NCI-H446 treated with DMSO at 0.1 percent for 48 hours (cell line): ENCODE measurements at regions not wholly inside any gene's neighbourhood (a gene's known extent, or its start where the extent isn't known, plus 50 kb on each side); places are given as distances from the start of the nearest gene placed in this dataset.

Source experiments
- DNase-seq: peaks from one replicate; lab custom pipeline; 2025; lab: John Stamatoyannopoulos, UW

DNA sequence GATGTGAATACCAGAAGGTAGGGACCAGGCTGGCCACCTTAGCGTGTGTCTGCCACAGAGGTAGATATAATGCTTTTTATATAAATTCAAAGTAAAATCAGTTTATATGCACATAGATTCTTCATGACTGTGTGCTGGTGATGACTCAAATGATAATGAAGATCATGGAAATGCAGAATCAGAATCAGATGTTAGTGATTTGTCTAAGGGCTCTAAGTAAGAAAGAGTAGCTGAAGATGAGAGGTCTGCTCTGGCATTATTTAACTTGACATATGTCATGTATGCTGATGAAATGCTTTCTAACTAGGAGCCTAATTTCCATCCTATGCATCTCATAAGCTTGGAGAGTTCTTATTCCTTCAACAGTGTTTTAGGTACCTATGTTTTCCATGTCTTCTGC is 50.3 kb upstream of the DPH6 start:
- DNase-seq = no peak

DNA sequence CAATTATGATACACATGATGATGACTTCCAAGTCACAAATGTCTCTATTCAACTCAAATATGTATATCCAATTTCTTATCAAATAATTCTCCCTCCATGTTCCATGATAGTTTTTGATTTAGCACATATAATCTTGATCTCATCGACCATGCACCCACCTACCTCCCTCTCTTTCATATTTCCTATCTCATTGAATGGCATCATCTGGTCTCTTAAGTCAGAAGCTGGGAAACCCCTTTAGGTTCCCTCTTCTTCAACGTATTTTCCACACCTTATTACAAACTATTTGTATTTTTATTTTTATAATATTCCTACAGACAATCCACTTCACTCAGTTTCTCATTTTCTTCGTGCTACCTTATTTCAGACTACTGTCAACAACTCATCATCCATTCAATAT is 56.9 kb upstream of the DPH6 start:
- DNase-seq = no peak

DNA sequence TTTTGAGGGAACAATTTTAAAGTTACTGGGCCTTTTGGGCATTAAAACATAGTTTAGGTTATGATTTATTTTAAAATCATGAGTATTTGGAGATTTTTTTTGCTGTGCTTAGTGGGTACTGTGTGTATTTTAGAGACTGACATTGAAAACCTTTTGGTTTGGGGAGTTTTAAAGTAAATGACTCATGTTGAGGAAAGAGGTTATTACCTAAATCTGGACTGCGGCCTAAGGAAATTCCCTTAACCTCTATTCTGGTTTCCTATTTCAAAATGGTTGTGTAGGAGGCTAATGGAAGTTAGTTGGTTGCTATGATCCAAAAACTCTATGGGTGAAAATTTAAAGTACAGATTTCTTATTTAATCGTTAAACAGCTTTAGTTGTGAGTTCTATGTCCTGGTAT is 57.3 kb upstream of the DPH6 start:
- DNase-seq = no peak

DNA sequence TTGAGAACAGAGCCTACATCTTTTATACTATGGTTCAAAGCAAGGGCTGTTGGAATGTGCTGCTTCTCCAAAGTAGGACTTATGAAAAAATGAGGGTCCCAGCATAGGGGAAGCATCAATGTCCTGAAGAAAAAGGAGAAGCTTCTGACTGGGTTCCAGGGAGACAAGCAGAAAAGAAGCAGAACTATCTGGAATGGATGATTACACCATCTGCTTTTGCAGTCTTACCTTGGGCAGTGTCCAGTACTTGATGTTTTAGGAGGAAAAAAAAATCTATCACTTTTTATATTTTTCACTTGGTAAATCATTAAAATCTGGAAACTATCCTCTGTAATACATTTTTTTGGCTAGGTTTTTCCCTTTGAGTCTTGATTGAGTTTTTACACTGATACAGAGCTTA is 57.9 kb upstream of the DPH6 start:
- DNase-seq = no peak

DNA sequence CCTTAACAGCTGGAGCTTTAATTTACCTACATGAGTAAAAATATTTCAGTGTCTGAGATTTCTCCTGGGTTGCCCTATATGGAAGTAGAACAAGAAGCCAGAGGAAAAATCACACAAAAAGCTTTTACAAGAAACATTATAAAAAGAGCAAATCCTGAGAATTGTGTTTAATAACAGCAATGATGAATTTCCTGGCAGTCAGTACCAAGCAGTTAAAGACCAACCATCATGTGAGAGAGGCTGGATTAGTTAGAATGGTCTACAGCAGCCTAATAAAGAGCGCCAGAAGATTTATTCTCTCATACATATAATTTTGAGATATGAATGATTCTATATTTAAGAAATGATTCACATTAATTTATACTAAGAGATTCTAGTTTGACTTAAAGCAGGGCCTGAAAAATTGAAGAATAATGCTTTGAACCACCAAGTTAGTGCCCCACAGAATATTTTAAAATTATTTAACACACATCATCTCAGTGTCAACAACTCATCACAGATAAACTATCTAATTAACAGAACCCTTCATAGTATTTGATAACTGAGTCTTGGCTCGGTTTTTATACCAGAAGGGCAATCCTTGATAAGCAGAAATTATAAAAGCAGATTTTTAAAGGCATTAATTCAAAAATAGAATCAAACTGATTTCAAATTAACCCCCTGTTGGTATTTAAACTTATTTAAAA is 59.9 kb upstream of the DPH6 start:
- no peak for DNase-seq

DNA sequence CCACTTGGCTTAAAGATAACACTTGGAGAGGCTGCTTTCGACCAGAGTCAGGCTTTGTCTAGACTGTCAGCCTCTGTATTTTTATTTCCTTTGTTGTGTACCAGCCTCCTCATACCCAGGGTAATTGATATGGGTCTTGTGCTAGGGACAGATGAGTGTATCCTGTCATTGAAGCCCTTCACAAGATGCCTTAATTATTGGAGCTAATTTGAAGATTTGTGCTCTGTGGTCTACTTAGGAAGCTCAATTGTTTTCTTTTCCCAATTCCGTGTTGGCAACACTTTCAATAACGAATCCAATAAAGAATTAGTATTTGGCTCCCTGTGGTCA is 60.5 kb upstream of the DPH6 start:
- DNase-seq = no peak

DNA sequence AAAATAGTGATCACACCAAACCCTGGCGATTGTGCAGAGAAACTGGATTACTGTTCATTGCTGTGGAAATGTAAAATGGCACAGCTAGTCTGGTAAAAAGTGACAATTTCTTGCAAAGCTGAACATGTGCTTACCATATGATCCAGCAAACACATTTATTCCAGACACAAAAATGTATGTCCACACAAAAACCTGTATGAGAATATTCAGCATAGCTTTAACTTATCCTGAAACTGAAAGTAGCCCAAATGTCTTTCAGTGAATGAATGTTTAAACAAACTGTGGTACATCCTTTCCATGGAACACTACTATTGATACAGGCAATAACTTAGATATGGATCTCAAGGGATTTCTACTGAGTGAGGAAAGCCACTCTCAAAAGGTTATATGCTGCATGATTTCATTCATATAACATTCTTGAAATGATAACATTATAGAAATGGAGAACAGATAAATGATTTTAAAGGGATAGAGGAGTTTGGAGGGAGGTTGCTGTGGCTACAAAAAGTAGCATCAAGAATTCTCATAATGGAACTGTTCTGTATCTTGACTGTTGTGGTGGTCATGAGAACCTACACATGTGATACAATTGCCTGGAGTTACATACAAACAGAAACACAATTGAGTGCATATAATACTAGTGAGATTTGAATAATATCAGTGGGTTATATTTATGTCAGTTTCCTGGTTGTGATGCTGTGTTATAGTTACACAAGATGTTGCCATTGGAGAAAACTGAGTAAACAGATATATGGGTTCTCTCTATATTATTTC is 70.7 kb upstream of the DPH6 start:
- no peak for DNase-seq

DNA sequence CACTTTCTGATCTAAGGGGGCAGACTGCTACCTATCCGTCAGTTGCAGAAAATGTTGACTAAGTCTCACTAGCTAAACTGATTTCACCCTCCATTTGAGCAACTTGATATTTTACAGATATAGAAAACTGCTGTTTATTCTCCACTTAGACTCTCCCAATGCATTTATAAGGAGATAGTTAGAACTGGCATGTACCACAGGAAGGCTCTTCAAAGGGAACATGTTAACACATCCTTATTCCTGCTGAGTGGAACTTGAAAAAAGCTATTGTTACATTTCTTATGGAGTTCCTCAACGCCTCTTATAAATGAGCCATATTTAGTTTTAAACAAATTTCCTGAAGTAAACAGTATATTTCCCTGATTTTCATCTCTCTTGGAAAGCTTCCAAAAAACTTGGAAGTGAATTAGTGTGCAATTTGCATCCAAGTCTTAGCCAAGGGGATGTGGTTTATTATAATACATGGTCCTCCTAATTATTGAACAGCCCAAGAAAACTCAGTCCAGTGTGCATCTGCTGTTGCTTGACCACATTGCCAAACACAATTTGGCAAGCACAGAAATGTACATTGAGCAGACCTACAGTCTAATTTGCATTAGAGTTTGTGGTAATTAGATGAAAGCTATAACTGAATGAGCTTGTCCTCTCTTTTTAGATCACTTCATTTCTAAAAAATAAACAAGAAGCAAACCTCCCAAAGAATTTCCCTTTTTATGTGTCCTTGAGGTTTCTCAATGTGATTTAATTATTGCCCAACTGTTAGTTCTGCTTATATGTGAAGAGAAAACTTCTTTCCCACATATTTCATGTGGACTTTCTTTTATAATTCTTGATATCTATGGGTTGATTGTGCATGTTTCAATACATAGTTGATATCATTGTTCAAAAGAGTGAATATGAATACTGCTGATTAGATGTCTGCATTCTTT is 72.6 kb upstream of the DPH6 start:
- peak; percentile 59 for DNase-seq

DNA sequence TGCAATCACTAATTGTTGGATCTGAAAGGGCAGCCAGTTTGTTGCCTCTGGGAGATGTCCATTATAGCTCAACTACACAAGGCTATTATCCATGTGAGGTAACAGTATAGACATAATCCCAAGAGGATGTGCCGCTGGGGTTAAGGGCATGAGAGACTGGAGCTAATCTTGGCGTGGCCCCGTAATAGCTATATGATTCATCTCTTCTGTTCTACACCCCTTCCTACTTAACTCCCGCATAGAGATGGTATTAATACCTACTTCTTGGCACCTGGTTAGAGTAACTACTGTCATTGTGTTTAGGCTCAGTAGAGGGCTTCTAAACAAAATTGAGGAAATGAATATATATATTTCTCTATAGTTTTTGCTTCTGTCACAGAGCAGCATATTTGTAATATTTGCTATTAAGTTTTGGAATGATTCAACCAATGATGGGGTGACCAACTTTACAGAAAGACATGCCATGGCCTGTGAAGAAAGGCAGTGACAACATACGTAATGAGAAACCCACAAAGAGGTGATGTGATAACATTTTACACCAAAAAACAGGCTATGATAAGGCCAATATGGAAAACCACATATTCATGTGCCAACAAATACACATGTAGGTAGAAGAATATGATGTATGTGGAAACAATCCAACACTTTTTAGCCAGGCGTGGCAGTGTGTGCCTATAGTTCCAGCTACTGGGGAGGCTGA is 76.8 kb upstream of the DPH6 start:
- no peak for DNase-seq

DNA sequence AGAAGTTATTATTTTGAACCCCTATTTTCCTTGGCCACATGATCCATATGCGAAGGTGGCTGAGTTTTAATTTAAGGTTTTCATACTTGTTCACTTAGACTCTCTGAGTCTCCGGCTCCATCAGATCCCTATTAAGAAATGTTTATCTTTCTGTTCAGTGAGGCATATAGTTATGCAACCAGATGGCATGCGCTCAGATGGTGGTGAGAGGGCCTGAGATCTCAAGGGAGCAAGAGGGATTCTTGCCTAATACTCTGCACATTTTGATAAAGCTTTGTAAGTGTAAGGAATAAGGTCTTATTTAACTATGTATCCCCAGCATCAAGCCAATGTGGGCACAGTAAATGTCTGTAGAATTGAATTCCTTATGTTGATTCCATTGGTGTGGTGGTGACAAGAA is 78.9 kb upstream of the DPH6 start:
- DNase-seq = peak; percentile 36

DNA sequence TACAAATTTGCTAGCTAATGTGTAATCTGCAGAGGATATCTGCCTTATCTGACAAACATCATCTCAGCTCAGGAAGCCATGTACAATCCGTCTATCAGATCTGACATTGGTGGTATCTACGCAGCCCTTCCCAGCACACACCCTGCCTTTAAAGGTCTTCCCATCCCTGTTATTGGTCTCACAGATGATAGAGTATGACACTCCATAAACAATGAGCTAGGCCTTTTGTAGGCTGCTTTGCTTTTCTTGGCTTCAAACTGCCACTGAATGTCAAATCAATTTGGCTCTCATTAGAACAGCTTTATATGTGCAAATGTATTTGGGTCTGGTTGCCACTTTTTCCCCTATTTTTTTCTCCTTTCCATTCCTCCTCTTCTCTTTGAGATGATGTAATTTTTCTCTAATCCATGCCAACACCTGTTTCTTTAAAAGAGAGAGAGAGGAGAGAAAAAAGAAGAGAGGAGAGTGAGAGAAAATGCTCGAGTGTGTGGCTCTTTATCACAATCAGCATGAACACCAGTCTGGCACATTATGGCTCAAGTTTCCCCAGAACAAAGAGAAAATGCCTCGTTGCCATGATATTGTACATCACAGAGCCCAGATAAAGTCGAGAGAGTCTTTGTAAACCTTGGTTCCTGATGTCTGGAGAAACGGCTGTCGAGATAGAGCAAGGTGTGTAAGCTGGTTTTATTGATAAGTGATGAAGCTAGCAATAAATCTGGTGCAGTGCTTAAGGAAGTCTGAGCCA is 80.8 kb upstream of the DPH6 start:
- peak; percentile 14 for DNase-seq

DNA sequence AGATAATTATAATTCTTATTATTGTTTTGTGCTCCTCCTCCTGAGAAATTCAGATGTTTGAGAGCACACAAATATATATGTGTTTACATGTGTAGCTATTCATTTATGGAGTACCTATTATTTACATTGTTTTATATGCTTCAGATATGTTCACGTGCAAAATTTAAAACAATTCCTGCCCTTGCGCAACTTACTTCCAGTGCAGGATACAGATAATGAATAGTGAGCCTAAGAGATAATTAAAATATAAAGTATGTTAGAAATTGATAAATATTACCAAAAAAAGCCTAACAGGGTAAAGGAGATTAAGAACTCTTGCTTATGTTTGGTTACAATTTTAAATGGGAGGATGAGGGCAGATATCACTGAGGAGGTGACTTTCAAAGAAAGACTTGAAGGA is 81.7 kb upstream of the DPH6 start:
- DNase-seq = no peak

DNA sequence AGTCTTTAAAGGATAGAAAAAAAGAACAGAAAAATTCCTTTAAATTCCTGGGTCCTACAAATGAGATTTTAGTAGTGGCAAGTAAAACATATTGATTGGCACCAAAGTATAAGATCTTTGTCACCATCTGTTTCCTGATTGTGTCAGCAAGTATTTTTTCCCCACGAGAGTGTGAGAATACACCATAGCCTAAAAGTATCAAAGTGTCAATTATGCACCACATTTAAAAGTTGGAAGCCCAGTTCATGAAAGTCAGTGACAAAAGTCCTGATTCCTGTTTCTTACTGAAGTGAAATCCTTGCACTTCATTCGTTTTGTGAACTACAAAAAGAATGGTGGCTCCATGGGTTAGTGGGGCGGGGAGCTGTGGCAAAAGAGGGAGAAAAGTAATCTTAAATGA is 83.8 kb upstream of the DPH6 start:
- DNase-seq = no peak

DNA sequence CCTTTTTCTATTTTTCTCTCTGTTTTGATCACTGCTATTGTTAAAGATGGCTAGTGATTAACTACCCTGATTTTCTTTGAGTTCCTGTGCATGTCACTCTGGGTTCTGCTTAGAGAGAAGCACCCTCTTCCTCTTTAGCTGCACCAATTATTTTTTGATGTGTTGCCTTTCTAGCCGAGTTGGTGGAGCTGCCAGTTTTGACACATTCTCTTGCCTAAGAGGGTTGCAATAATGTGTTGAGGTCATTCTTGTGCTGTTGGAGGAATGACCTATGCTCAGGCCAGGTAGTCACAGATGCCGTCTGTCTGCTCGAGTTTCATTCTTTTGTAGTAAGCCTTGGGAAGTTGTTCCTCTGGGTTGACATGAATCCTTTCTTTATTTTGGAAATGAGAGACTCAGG is 84.6 kb upstream of the DPH6 start:
- no peak for DNase-seq

DNA sequence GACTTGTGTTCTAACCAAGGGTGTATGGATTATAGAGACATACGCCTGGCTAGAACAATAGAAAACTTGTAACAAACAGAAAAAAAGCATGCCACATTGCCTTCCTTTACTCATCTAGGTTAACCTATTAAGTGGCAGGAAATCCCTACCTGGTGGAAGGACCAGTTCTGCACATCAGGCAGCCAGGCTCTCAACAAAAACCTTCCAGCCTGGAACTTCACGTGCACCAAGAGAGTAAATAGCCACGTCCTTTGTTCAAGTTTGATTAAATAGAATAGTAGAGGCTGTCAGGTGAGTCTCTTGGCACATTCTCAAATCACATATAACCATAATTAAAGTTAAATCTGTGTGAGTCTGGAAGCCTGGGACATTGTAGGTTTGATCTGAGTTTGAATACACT is 85.0 kb upstream of the DPH6 start:
- DNase-seq = no peak

DNA sequence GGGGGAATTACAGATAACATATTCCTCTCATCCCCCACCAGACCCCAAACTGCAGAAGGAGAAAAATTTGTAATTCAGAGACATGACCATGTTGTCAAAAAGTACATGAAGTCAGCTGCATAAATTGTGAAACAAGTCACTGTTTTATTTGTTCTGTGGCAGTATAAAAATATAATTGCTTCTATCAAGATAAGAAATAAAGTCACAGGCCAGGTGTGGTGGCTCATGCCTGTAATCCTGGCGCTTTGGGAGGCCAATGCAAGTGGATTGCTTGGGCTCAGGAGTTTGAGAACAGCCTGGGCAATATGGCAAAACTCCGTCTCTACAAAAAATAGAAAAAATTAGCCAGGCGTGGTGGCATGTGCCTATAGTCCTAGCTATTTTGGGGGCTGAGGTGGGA is 87.7 kb upstream of the DPH6 start:
- DNase-seq = no peak

DNA sequence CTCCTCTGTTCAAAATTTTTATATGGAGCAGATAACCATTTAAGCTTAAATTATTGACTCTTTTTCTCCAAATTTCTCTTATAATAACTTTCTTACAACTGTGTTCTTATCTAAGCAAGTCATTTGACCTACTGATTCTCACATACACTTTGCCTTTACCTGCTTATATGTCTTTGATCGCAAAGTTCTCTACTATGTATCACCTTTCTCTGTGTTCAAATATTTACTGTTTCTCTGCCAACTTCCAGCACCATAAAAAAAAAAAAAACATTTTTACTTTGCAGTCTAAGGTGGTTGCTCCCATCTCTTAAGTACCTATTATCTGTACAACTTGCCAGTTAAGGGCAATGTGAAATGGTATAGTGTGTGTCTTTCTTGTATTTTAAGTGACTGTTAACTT is 100.8 kb upstream of the DPH6 start:
- DNase-seq = no peak

DNA sequence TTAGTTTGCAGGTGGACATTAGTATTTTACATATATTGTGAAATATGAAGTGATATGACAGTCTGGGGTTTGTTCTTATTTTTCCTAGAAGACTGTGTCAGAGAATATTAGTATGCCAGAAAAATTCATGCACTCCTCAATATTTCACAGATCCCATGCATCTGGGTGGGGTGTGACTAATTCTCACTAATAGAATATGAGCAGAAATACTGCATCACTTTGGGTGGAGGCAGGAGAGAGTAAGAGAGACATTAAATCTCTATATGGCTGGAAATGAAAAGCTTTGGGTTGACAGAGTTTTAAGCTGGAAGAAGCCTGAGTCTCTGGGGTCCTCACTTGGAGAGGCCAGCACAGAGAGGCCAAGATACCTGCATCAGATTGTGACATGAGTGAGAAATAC is 101.3 kb upstream of the DPH6 start:
- no peak for DNase-seq

DNA sequence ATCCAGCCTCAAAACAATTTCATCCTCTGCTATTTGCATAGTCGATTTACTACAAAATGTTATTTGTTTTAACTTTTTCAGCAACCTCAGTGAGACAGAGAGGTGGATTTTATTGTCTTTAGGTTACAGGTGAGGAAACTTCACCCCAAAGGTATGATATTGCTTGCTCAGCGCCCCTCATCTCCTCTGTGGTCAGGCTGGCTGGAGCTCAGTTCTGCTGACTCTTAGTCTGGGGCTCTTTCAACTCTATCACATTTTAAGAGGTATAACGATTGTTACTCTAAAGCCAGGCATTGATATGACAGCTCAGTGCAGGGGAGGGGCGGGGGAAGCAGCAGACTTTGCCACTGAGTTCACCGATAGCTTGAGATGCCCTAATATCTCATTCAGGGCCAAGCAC is 103.0 kb upstream of the DPH6 start:
- no peak for DNase-seq

DNA sequence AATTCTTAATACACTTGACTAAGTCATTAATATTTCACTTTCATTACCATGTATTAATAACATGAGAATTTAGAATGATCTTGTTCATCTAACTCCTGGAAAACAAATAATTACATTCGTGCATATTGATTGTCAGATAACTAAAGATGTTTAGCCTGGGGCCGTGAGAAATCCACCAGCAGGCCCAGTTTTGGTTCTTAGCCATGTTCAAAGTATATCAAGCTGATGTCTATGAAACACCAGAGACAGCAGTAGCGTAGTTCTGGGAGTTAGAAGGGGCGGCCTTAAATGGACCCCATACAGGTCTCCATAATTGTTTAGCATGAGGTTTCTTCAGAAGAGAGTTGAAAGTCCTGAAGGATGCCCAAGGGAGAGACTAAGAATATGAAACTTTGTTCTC is 103.6 kb upstream of the DPH6 start:
- no peak for DNase-seq

DNA sequence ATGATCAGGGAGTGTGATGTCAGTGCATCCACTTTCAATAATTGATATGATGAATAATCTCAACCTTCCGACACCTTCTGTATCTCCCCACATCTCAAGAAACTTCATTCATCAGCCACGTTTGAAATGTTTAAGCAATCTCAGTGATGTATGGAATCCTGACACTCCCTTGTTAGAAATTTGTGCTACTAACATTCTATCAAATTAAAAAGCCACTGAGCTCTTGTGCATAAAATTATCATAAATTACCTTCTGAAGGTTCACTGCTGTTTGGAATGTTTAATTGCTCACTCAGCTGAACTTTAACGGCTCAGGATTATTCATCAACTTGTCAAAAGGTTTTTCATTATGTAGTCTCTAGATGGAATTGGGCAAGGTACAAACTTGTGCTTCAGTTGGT is 108.4 kb upstream of the DPH6 start:
- DNase-seq = no peak
